Gastroesophageal sphincter (tissue), 3 donors: ENCODE measurements at regions not wholly inside any gene's neighbourhood (a gene's known extent, or its start where the extent isn't known, plus 50 kb on each side); places are given as distances from the start of the nearest gene placed in this dataset.

ENCODE experiments used
- CTCF ChIP-seq, 4 experiments: fragments of 200-600 bp in 2 of 4; fragments of 450-650 bp in 2 of 4; sonication (generic) in 1 of 4; IDR thresholded peaks; one replicate each; pipeline ENCODE4 v1.5.1; 2017 to 2019; ENCODE audit warnings: antibody characterized with exemption in 4 of 4, mild to moderate bottlenecking in 2 of 4, moderate library complexity in 2 of 4
- EP300 ChIP-seq: sonication (generic); formaldehyde crosslinking; IDR thresholded peaks from one replicate; pipeline ENCODE4 v1.6.1; 2017; ENCODE audit warnings: antibody characterized with exemption, mild to moderate bottlenecking
- POLR2AphosphoS5 ChIP-seq: sonication (generic); formaldehyde crosslinking; IDR thresholded peaks from one replicate; pipeline ENCODE4 v1.6.1; 2017; ENCODE audit warnings: antibody characterized with exemption

DNA sequence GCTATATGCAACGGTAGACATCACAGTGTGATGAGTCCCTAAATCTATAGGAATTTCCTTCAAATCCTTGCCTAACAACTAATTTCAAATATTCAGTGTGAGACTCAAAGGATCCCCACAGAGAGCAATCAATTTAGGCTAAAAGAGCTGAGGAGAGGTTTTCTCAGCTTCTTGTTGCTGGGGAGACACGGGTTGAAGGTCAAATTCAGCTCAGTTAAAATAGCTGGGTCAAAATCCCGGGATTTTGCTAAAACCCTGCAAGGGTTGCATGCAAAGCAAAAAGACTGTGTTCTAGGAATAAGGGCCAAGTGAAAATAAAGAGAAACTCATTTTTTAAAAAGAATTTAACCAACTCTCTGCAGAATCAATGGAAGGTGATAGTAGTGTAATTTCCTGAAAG is 1073.4 kb downstream of the NLGN4X start:
- TF ChIP-seq CTCF (IDR thresholded peaks at IDR 0.05): no peak
- no peak for TF ChIP-seq POLR2AphosphoS5
- TF ChIP-seq EP300: no peak
